BJ (cell line): ENCODE measurements at regions not wholly inside any gene's neighbourhood (a gene's known extent, or its start where the extent isn't known, plus 50 kb on each side); places are given as distances from the start of the nearest gene placed in this dataset.

Experiments
- CTCF ChIA-PET: fragments of 350-600 bp; formaldehyde crosslinking; extraction: SDS; loops from one replicate; lab custom pipeline; 2021; ENCODE audit warnings: antibody characterized with exemption, inconsistent platforms; lab: Yijun Ruan, JAX
- POLR2A ChIA-PET: fragments of 300-600 bp; sonication (Branson Sonifier 250); formaldehyde crosslinking; extraction: SDS; loops from one replicate; lab custom pipeline; 2021; ENCODE audit warnings: antibody characterized with exemption; lab: Charles Lee
- DNase-seq: peaks from one replicate; pipeline ENCODE4 v3.0.0-alpha.2; 2011; ENCODE audit warnings: low read depth
- H3K27me3 ChIP-seq: 2 replicates; pipeline ENCODE4 v1.6.0; 2011; ENCODE audit warnings: low read length; ENCODE audit not compliant: control insufficient read depth, insufficient read depth
- H3K36me3 ChIP-seq: 2 replicates; pipeline ENCODE4 v1.5.1; 2011; ENCODE audit warnings: low read length; ENCODE audit not compliant: control insufficient read depth, insufficient read depth
- H3K4me3 ChIP-seq: 2 replicates; pipeline ENCODE4 v1.5.1; 2011; ENCODE audit warnings: low read depth, mild to moderate bottlenecking, control low read depth, low read length
- TF ChIP-seq, protein P1 (sequence below): IDR thresholded peaks from 2 replicates; pipeline ENCODE4 v1.5.1; 2011; ENCODE audit warnings: low read depth, mild to moderate bottlenecking, control low read depth, inconsistent platforms, low read length, moderate library complexity; ENCODE audit not compliant: insufficient read depth

DNA sequence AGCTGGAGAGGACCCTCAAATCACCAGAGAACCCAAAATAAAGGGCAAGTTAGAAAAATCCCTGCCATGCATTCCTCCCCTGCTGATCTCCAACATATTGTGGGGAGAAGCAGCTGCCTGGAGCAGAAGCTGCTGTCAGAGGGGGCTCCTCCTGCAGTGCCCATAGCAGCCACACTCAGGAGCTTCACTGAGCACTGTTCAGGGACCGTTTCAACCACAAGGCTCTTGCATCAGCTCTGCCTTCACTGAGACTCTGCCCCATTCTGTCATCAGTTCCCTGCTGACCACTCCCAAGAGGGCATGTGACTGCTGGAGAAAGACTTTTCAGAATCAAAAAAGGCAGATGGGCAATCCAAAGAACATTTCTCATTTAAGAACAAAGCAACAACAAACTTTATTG is 392.7 kb downstream of the GALC start:
- Histone ChIP-seq H3K4me3 (no peak overlapping the region), H3K27me3 (no peaks in the 10 kb centered on the region), H3K36me3 (no peaks in the 10 kb centered on the region)
- DNase-seq, result no peak
- ChIA-PET POLR2A (no interaction called here), CTCF (no interaction called here)
- TF ChIP-seq, protein P1, sequence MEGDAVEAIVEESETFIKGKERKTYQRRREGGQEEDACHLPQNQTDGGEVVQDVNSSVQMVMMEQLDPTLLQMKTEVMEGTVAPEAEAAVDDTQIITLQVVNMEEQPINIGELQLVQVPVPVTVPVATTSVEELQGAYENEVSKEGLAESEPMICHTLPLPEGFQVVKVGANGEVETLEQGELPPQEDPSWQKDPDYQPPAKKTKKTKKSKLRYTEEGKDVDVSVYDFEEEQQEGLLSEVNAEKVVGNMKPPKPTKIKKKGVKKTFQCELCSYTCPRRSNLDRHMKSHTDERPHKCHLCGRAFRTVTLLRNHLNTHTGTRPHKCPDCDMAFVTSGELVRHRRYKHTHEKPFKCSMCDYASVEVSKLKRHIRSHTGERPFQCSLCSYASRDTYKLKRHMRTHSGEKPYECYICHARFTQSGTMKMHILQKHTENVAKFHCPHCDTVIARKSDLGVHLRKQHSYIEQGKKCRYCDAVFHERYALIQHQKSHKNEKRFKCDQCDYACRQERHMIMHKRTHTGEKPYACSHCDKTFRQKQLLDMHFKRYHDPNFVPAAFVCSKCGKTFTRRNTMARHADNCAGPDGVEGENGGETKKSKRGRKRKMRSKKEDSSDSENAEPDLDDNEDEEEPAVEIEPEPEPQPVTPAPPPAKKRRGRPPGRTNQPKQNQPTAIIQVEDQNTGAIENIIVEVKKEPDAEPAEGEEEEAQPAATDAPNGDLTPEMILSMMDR, result no peak

DNA sequence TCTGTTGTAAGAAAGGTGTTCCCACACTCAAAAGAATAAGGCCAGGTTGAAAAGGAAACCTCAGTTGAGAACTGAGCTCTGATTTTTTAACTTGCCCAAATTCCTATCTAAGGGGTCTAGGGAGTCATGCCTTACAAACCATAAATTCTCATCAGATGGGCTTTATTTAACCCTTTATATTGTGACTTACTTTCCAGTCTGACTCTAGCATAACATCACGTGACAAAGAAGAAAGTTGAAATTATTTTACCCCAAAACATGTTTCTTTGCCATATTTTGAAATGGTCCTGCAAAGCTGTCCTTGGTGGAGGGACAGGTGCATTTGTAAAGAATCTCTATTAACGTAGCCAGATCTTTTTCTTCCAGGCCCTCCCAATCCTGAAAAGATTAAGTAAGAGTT is 411.7 kb downstream of the GALC start:
- Histone ChIP-seq H3K36me3 (no peaks in the 10 kb centered on the region), H3K4me3 (no peak overlapping the region), H3K27me3 (no peaks in the 10 kb centered on the region)
- ChIA-PET CTCF (interaction anchor here (1.7 kb wide), 1 partner anchor 34 kb away, joined by 3 read pairs; no protein-coding TSS in a partner anchor), POLR2A (no interaction called here)
- DNase-seq, result no peak
- TF ChIP-seq, protein P1, result no peak

DNA sequence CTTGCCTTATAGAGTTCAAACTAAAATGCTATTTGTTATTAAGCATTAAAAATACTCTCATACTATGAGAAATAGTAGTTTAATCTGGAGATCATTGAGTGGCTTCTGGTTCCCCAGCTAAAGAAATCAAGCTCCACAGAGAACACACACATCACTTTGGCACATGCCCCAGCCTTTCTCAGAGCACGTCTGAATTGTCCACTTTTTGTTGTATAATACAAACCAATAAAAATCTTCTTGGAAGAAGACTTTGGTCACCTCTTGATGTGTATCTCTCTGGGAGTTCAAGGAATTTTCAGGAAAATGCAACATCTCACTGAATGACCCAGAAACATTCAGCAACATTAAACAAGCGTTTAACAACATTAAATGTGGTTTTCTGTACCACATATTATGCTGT is 413.9 kb downstream of the GALC start:
- Histone ChIP-seq H3K27me3 (no peaks in the 10 kb centered on the region), H3K36me3 (no peaks in the 10 kb centered on the region), H3K4me3 (no peak overlapping the region)
- TF ChIP-seq, protein P1, result no peak
- no peak for DNase-seq
- ChIA-PET CTCF (no interaction called here), POLR2A (no interaction called here)

DNA sequence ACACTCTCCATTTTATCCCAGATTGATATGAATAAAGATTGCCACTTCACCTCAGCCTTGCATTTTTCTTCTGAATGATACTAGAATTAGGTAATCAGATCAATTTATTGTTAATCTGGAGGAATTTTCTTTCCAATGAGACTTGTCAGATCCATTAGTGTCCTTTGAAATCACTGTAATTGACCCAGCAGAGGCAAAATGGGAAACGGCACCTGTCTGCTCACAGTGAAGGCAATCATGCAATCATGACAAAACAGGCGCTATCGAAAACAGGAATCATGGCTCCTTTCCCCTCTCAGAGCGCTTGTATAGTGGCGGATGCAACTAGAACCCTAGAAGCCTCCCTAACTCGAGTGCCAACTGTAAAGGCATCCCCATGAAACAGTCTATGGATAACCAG is 417.6 kb downstream of the GALC start:
- POLR2A ChIA-PET, result no interaction called here
- Histone ChIP-seq H3K4me3 (no peak overlapping the region), H3K27me3 (no peaks in the 10 kb centered on the region), H3K36me3 (no peaks in the 10 kb centered on the region)
- CTCF ChIA-PET, result no interaction called here
- TF ChIP-seq, protein P1, result no peak
- no peak for DNase-seq

DNA sequence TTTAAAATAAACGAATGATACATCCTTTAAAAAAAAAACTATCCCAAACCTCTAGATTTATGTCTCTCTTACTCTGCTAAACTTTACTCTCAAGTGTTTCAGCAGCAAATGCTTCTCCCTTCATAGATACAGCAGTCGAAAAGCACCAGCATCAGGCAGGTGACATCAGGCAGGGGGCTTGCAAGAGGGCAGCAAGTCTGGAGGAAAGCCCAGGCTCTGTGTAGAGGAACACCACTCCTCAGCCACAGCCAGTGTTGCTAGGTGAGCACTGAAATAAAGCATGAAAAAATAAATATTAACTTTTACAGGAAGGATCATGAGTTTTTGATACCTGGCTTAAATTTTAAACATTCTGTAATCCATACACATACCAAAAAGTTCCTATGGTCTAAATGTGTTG is 419.4 kb downstream of the GALC start:
- CTCF ChIA-PET, result no interaction called here
- DNase-seq, result no peak
- no peak overlapping the region for H3K4me3 ChIP-seq
- H3K27me3 ChIP-seq, result no peaks in the 10 kb centered on the region
- TF ChIP-seq, protein P1, result no peak
- H3K36me3 ChIP-seq, result no peaks in the 10 kb centered on the region
- POLR2A ChIA-PET, result no interaction called here
